ENCODE measurements at regions not wholly inside any gene's neighbourhood (a gene's known extent, or its start where the extent isn't known, plus 50 kb on each side); places are given as distances from the start of the nearest gene placed in this dataset.
"Not testable (repeated sequence)": the region's sequence is repeated elsewhere in the genome, so short reads cannot be mapped to it uniquely, and the experiment has no call there.

- not testable (repeated sequence) for TF ChIP-seq CTCF, POLR2A, EP300 (IDR thresholded peaks at IDR 0.05)
Measured at GRCh38 chr10:3314445-3315085, 142.0 kb upstream of the PITRM1 start.
